ENCODE measurements at regions not wholly inside any gene's neighbourhood (a gene's known extent, or its start where the extent isn't known, plus 50 kb on each side); places are given as distances from the start of the nearest gene placed in this dataset.

GRCh38 chr3:135637013-135637412, 328.5 kb upstream of the PPP2R3A start:
- H3K9me3 ChIP-seq, result no peaks in the 10 kb centered on the region
- no peaks in the 10 kb centered on the region for H3K27me3 ChIP-seq
- no peaks in the 10 kb centered on the region for H3K36me3 ChIP-seq
- TF ChIP-seq, protein P1, sequence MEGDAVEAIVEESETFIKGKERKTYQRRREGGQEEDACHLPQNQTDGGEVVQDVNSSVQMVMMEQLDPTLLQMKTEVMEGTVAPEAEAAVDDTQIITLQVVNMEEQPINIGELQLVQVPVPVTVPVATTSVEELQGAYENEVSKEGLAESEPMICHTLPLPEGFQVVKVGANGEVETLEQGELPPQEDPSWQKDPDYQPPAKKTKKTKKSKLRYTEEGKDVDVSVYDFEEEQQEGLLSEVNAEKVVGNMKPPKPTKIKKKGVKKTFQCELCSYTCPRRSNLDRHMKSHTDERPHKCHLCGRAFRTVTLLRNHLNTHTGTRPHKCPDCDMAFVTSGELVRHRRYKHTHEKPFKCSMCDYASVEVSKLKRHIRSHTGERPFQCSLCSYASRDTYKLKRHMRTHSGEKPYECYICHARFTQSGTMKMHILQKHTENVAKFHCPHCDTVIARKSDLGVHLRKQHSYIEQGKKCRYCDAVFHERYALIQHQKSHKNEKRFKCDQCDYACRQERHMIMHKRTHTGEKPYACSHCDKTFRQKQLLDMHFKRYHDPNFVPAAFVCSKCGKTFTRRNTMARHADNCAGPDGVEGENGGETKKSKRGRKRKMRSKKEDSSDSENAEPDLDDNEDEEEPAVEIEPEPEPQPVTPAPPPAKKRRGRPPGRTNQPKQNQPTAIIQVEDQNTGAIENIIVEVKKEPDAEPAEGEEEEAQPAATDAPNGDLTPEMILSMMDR (IDR thresholded peaks at IDR 0.05), result no peak
- no peak for TF ChIP-seq POLR2AphosphoS5 (IDR thresholded peaks at IDR 0.05)
- H3K4me1 ChIP-seq, result no peaks in the 10 kb centered on the region
- no peak overlapping the region for H3K4me3 ChIP-seq
- H3K27ac ChIP-seq, result no peak overlapping the region
- no peak for ATAC-seq (ENCODE audit: low FRiP score in 2 of 2)
- DNase-seq, result no peak
- WGBS, 2 donors, result 75 to 85% methylated on average over 3 of the region's 3 CpGs

GRCh38 chr3:135641761-135642160, 323.8 kb upstream of the PPP2R3A start:
- H3K27me3 ChIP-seq, result no peaks in the 10 kb centered on the region
- no peaks in the 10 kb centered on the region for H3K36me3 ChIP-seq
- TF ChIP-seq POLR2A (IDR thresholded peaks at IDR 0.05) (no peak), POLR2AphosphoS5 (IDR thresholded peaks at IDR 0.05) (no peak), EP300 (IDR thresholded peaks at IDR 0.05) (no peak)
- TF ChIP-seq, protein P1 (IDR thresholded peaks at IDR 0.05), result no peak
- no peak for ATAC-seq (ENCODE audit: low FRiP score in 2 of 2)
- no peak overlapping the region for H3K27ac ChIP-seq
- H3K9me3 ChIP-seq, result no peaks in the 10 kb centered on the region
- DNase-seq, result no peak
- H3K4me1 ChIP-seq, result no peaks in the 10 kb centered on the region
- H3K4me3 ChIP-seq, result no peak overlapping the region

GRCh38 chr3:135645541-135645940, 320.0 kb upstream of the PPP2R3A start:
- ATAC-seq (ENCODE audit: low FRiP score in 2 of 2) (no peak), DNase-seq (no peak)
- Histone ChIP-seq H3K36me3 (no peaks in the 10 kb centered on the region), H3K27me3 (no peaks in the 10 kb centered on the region), H3K4me1 (no peaks in the 10 kb centered on the region), H3K4me3 (no peak overlapping the region), H3K27ac (no peak overlapping the region), H3K9me3 (no peaks in the 10 kb centered on the region)
- WGBS, 2 donors, result 83 to 90% methylated on average over 1 of the region's 1 CpG
- TF ChIP-seq, protein P1 (IDR thresholded peaks at IDR 0.05), result no peak
- TF ChIP-seq POLR2AphosphoS5 (IDR thresholded peaks at IDR 0.05) (no peak), POLR2A (IDR thresholded peaks at IDR 0.05) (no peak), EP300 (IDR thresholded peaks at IDR 0.05) (no peak)

- no peak for TF ChIP-seq POLR2AphosphoS5 (IDR thresholded peaks at IDR 0.05)
- Histone ChIP-seq H3K4me3 (no peak overlapping the region), H3K27ac (no peak overlapping the region), H3K4me1 (no peaks in the 10 kb centered on the region), H3K9me3 (no peaks in the 10 kb centered on the region), H3K27me3 (no peaks in the 10 kb centered on the region), H3K36me3 (no peaks in the 10 kb centered on the region)
- DNase-seq, result no peak
- 69 to 77% methylated on average over 1 of the region's 1 CpG for WGBS, 2 donors
- ATAC-seq (ENCODE audit: low FRiP score in 2 of 2), result no peak
These were observed 318.7 kb upstream of the PPP2R3A start for GRCh38 chr3:135646873-135647272.

- 44 to 80% methylated on average over 1 to 2 of the region's 2 CpGs for WGBS, 2 donors
- Histone ChIP-seq H3K9me3 (no peaks in the 10 kb centered on the region), H3K27ac (no peak overlapping the region), H3K4me3 (no peak overlapping the region), H3K27me3 (no peaks in the 10 kb centered on the region), H3K36me3 (no peaks in the 10 kb centered on the region), H3K4me1 (no peaks in the 10 kb centered on the region)
- peak in 1 of 2 donors; percentile 9 for ATAC-seq (ENCODE audit: low FRiP score in 2 of 2)
- TF ChIP-seq POLR2AphosphoS5 (IDR thresholded peaks at IDR 0.05), result no peak
- no peak for TF ChIP-seq POLR2A (IDR thresholded peaks at IDR 0.05)
- no peak for TF ChIP-seq EP300 (IDR thresholded peaks at IDR 0.05)
- TF ChIP-seq, protein P1 (IDR thresholded peaks at IDR 0.05), result no peak
- no peak for DNase-seq
These were observed 316.2 kb upstream of the PPP2R3A start for GRCh38 chr3:135649361-135649760.
